ENCODE measurements at regions not wholly inside any gene's neighbourhood (a gene's known extent, or its start where the extent isn't known, plus 50 kb on each side); places are given as distances from the start of the nearest gene placed in this dataset.
"Not testable (repeated sequence)": the region's sequence is repeated elsewhere in the genome, so short reads cannot be mapped to it uniquely, and the experiment has no call there.

DNA sequence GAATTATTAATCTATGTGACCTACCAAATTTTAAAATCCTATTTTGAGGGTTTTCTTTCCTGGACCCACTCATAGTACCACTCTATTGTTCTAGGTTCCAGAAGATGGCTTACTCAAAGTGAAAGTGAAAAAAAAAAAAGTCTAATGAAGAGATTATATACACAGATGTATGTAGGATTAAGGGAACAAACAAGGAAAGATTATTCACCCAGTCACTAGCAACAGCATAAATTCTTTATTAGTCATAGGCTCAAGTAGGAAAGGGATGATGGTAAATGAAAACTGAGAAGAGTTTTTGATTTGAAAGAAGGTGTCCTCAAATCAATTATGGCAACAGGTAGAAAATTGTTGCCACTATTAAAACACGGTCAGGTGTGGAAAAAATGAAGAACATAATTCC, 923.7 kb downstream of the TBC1D32 start:
- no peaks in the 10 kb centered on the region for H3K9me3 ChIP-seq (ENCODE audit: control insufficient read depth, insufficient read depth, low read length)
- no peaks in the 10 kb centered on the region for H3K4me1 ChIP-seq (ENCODE audit: insufficient read depth, low read length)
- H3K9ac ChIP-seq (ENCODE audit: low read depth, low read length) = no peak overlapping the region
- no peaks in the 10 kb centered on the region for H3K36me3 ChIP-seq (ENCODE audit: insufficient read depth, low read length)

DNA sequence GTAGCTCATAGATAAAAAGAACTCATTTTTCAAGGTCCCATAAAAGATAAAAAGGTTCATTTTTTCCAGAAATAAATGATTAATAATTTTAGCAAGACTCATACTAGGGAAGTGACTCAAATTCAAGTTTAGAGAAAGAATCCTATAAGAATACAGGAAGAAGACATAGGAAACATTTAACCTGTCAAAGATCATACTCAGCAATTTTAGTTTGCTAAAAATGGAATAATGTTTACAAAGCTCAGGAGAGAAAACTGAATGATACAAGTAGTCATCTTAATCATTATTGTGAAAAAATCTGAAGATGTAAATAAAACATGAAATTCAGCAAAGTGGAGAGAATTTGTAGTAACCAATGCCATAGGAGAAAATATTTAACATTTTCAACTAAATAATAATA, 926.6 kb downstream of the TBC1D32 start:
- Histone ChIP-seq H3K4me1 (ENCODE audit: insufficient read depth, low read length) (no peaks in the 10 kb centered on the region), H3K36me3 (ENCODE audit: insufficient read depth, low read length) (no peaks in the 10 kb centered on the region), H3K9ac (ENCODE audit: low read depth, low read length) (no peak overlapping the region), H3K9me3 (ENCODE audit: control insufficient read depth, insufficient read depth, low read length) (no peaks in the 10 kb centered on the region)

DNA sequence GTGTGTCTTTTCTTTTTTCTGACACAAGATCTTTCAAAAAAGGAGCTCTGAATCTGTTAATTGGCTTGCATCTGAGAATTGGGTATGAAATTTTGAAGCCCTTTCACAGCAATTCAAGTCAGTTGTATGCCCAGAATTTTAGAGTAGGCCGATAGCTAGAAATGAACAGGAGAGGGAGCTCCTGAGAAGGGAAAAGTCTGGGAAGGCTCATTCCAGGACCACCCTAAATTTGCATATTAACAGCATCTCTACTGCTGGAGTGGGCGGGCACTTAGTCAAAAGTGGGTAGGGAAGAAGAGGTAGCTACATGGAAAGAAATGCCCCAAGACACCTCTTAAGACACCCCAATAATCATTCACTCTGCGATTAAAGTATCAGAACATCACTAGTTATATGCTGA, 928.3 kb downstream of the TBC1D32 start:
- no peaks in the 10 kb centered on the region for H3K36me3 ChIP-seq (ENCODE audit: insufficient read depth, low read length)
- no peak overlapping the region for H3K9ac ChIP-seq (ENCODE audit: low read depth, low read length)
- H3K9me3 ChIP-seq (ENCODE audit: control insufficient read depth, insufficient read depth, low read length) = no peaks in the 10 kb centered on the region
- H3K4me1 ChIP-seq (ENCODE audit: insufficient read depth, low read length) = no peaks in the 10 kb centered on the region

GRCh38 chr6:120395784-120396183, 938.5 kb downstream of the TBC1D32 start:
- Histone ChIP-seq H3K9me3 (ENCODE audit: control insufficient read depth, insufficient read depth, low read length) (no peaks in the 10 kb centered on the region), H3K9ac (ENCODE audit: low read depth, low read length) (no peak overlapping the region), H3K36me3 (ENCODE audit: insufficient read depth, low read length) (no peaks in the 10 kb centered on the region), H3K4me1 (ENCODE audit: insufficient read depth, low read length) (no peaks in the 10 kb centered on the region)

DNA sequence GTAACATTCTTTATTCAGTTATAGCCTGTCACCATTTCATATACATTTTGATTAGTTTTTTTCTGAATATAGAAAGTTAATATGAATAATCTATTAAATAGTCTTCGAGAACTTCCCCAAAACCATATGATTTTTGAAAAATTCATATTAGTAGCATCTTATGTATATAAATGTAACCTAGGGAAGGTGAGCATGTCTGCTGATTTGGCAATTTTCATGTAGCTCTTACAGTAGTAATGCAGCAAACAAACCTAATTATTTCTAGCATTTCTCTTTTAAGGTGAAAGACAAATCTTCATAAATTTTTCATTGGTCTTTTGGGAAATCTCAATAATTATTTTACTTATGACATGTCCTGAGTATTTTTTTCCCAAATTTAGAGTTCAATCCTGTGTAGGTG, 939.0 kb downstream of the TBC1D32 start:
- H3K9ac ChIP-seq (ENCODE audit: low read depth, low read length) = no peak overlapping the region
- H3K9me3 ChIP-seq (ENCODE audit: control insufficient read depth, insufficient read depth, low read length) = no peaks in the 10 kb centered on the region
- no peaks in the 10 kb centered on the region for H3K4me1 ChIP-seq (ENCODE audit: insufficient read depth, low read length)
- no peaks in the 10 kb centered on the region for H3K36me3 ChIP-seq (ENCODE audit: insufficient read depth, low read length)

DNA sequence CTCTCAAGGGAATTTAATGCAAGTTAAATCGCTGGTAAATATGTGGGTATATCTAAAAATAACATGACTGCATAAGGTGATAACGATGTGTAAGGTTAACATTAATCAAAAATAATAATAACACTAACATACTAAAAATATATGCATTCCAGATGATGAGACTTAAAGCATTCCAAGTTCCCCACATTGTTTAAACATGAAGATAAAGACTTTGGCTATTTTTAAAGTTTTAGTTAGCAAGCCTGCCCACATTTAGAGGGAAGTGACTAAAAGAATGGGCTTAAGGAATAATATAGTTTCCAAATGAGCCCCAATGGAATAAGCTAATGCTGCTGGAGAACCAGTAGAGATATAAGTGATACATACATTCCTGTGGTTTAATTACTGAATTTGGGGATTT, 941.3 kb downstream of the TBC1D32 start:
- H3K9me3 ChIP-seq (ENCODE audit: control insufficient read depth, insufficient read depth, low read length) = no peaks in the 10 kb centered on the region

GRCh38 chr6:120384671-120385070, 949.6 kb downstream of the TBC1D32 start:
- Histone ChIP-seq H3K36me3 (ENCODE audit: insufficient read depth, low read length) (no peaks in the 10 kb centered on the region), H3K4me1 (ENCODE audit: insufficient read depth, low read length) (no peaks in the 10 kb centered on the region), H3K9me3 (ENCODE audit: control insufficient read depth, insufficient read depth, low read length) (no peaks in the 10 kb centered on the region), H3K9ac (ENCODE audit: low read depth, low read length) (no peak overlapping the region)

More for the DNA sequence above, 941.3 kb downstream of the TBC1D32 start:
- no peaks in the 10 kb centered on the region for H3K4me1 ChIP-seq (ENCODE audit: insufficient read depth, low read length)
- no peak overlapping the region for H3K9ac ChIP-seq (ENCODE audit: low read depth, low read length)
- no peaks in the 10 kb centered on the region for H3K36me3 ChIP-seq (ENCODE audit: insufficient read depth, low read length)

GRCh38 chr6:120383681-120384080, 950.6 kb downstream of the TBC1D32 start:
- H3K9ac ChIP-seq (ENCODE audit: low read depth, low read length) = no peak overlapping the region
- H3K4me1 ChIP-seq (ENCODE audit: insufficient read depth, low read length) = no peaks in the 10 kb centered on the region
- no peaks in the 10 kb centered on the region for H3K36me3 ChIP-seq (ENCODE audit: insufficient read depth, low read length)
- H3K9me3 ChIP-seq (ENCODE audit: control insufficient read depth, insufficient read depth, low read length) = no peaks in the 10 kb centered on the region

DNA sequence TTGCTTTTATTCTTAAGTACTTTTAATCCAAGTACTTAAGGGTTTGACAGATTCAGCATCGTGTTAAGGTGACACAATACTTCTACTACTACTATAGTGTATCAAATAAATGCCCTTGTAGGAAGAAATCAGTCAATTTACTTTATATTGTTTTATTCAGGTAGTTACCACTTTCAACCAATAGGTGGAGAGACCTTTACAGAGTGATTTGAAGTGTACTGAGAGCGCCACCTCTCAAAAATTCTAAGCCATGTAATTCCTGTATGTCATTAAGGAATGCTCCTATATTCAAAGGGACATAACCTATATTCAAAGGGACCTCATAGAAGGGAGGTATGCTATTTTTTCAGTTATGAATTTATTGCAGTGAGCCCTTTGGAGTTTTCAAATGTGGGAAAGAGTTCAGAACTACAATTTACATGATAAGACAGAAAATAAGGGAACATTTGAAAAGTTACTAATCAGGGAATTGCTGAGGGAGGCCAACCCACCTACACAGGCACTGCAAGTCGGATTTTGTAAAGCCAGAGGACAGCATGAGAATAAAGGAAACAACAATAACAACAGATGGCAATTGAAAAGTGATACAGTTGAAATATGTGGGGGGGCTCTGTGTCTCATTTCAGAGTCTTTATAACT, 955.6 kb downstream of the TBC1D32 start:
- no peak overlapping the region for H3K9ac ChIP-seq (ENCODE audit: low read depth, low read length)
- no peaks in the 10 kb centered on the region for H3K9me3 ChIP-seq (ENCODE audit: control insufficient read depth, insufficient read depth, low read length)
- no peaks in the 10 kb centered on the region for H3K4me1 ChIP-seq (ENCODE audit: insufficient read depth, low read length)
- no peaks in the 10 kb centered on the region for H3K36me3 ChIP-seq (ENCODE audit: insufficient read depth, low read length)

- no peak overlapping the region for H3K9ac ChIP-seq (ENCODE audit: low read depth, low read length)
- no peaks in the 10 kb centered on the region for H3K4me1 ChIP-seq (ENCODE audit: insufficient read depth, low read length)
- H3K9me3 ChIP-seq (ENCODE audit: control insufficient read depth, insufficient read depth, low read length) = no peaks in the 10 kb centered on the region
- H3K36me3 ChIP-seq (ENCODE audit: insufficient read depth, low read length) = no peaks in the 10 kb centered on the region
Measured at GRCh38 chr6:120373185-120373584, 961.1 kb downstream of the TBC1D32 start.

DNA sequence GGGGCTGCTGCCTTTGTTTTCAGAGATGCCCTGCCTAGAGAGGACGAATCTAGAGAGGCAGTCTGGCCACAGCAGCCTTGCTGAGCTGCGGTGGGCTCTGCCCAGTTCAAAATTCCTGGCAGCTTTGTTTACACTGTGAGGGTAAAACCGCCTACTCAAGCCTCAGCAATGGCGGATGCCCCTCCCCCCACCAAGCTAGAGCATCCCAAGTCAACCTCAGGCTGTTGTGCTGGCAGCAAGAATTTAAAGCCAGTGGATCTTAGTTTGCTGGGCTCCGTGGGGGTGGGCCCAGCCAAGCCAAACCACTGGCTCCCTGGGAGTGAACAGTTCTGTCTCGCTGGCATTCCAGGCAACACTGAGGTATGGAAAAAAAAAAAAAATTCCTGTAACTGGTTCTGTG, 970.9 kb downstream of the TBC1D32 start:
- no peak overlapping the region for H3K9ac ChIP-seq (ENCODE audit: low read depth, low read length)
- H3K9me3 ChIP-seq (ENCODE audit: control insufficient read depth, insufficient read depth, low read length) = peaks cover 3% of the 10 kb centered on the region; the same call in 1 of the 2 replicates
- H3K36me3 ChIP-seq (ENCODE audit: insufficient read depth, low read length) = no peaks in the 10 kb centered on the region
- no peaks in the 10 kb centered on the region for H3K4me1 ChIP-seq (ENCODE audit: insufficient read depth, low read length)

GRCh38 chr6:120358535-120358934, 975.7 kb downstream of the TBC1D32 start:
- H3K9me3 ChIP-seq (ENCODE audit: control insufficient read depth, insufficient read depth, low read length); H3K36me3 ChIP-seq (ENCODE audit: insufficient read depth, low read length); H3K4me1 ChIP-seq (ENCODE audit: insufficient read depth, low read length); H3K9ac ChIP-seq (ENCODE audit: low read depth, low read length): not testable (repeated sequence)

GRCh38 chr6:120357447-120357846, 976.8 kb downstream of the TBC1D32 start:
- Histone ChIP-seq H3K9ac (ENCODE audit: low read depth, low read length) (no peak overlapping the region), H3K4me1 (ENCODE audit: insufficient read depth, low read length) (no peaks in the 10 kb centered on the region), H3K9me3 (ENCODE audit: control insufficient read depth, insufficient read depth, low read length) (peaks cover 3% of the 10 kb centered on the region; the same call in 1 of the 2 replicates), H3K36me3 (ENCODE audit: insufficient read depth, low read length) (no peaks in the 10 kb centered on the region)

DNA sequence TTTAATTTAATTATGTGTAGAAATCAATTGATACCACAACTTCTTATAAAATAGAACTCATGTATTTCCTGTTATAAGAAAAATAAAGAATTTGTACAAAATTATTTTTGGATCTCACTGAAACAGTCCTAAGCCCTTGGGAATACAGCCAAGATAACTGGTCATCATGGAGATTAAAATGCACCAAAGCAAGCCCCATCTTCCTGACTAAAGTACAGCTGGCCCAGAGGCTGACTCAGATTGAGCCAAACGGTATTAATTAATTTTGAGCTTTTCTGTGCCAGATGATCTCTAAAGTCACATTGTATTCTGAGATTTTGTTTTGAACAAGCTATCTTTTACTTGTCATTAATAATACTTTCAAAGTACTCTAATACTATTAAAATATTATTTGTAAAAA, 978.5 kb downstream of the TBC1D32 start:
- Histone ChIP-seq H3K4me1 (ENCODE audit: insufficient read depth, low read length) (no peaks in the 10 kb centered on the region), H3K9ac (ENCODE audit: low read depth, low read length) (no peak overlapping the region)

DNA sequence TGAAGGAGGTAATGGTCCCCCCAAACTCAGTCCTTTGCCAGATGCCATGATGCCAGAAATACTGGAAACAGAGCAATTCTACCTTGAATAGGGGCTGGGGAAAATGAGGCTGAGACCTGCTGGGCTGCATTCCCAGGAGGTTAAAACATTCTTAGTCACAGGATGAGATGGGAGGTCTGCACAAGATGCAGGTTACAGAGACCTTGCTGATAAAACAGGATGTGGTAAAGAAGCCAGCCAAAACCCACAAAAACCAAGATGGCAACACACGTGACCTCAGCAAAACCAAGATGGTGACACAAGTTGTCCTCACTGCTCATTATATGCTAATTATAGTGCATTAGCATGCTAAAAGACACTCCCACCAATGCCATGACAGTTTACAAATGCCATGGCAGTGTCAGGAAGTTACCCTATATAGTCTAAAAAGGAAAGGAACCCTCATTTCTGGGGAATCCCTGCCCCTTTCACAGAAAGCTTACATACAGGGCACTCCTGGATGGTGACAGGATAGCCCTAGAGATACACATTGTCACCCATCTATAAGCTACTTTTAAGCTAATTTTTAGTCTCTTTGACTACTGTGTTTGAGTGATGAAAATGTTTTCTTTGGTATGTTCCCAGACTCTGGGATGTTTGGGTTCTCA, 979.7 kb downstream of the TBC1D32 start:
- Histone ChIP-seq H3K4me1 (ENCODE audit: insufficient read depth, low read length) (no peaks in the 10 kb centered on the region), H3K9me3 (ENCODE audit: control insufficient read depth, insufficient read depth, low read length) (peaks cover 3% of the 10 kb centered on the region; the same call in 1 of the 2 replicates), H3K36me3 (ENCODE audit: insufficient read depth, low read length) (no peaks in the 10 kb centered on the region), H3K9ac (ENCODE audit: low read depth, low read length) (no peak overlapping the region)

More for the DNA sequence above, 978.5 kb downstream of the TBC1D32 start:
- no peaks in the 10 kb centered on the region for H3K36me3 ChIP-seq (ENCODE audit: insufficient read depth, low read length)
- H3K9me3 ChIP-seq (ENCODE audit: control insufficient read depth, insufficient read depth, low read length) = peaks cover 3% of the 10 kb centered on the region; the same call in 1 of the 2 replicates
